Stimulated activated CD4-positive, alpha-beta T cell treated with anti-CD3 and anti-CD28 coated beads, Interleukin-2, amount 100 ng/mL, for 4 hours (primary cell): ENCODE measurements at regions not wholly inside any gene's neighbourhood (a gene's known extent, or its start where the extent isn't known, plus 50 kb on each side); places are given as distances from the start of the nearest gene placed in this dataset.
"Not testable (repeated sequence)": the region's sequence is repeated elsewhere in the genome, so short reads cannot be mapped to it uniquely, and the experiment has no call there.

ENCODE experiments used
- DNase-seq: peaks from one replicate; pipeline ENCODE4 v3.0.0-alpha.2; 2020; ENCODE audit warnings: low read depth

DNA sequence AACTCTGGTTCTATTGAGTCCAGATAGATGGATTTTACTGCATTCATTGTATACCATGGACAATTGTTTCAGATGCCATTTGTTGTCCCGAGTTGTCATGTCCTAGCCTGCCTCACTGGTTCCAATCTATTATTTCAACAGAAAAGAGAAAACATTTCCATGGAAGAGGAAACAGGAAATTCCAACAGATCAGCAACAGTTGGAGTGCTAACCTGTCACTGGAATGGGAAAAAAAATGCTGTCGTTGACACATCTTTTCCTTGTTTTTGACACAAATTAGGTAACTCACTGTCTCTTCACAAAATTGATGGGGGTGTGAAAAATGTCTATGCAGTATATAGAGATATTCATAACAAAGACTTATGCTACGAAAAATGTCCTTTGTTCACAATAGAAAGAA, 432.0 kb upstream of the TBL1XR1 start:
- DNase-seq = no peak

- DNase-seq = no peak
Observed at GRCh38 chr3:177633671-177634207, 436.5 kb upstream of the TBL1XR1 start.

GRCh38 chr3:177635601-177636106, 438.4 kb upstream of the TBL1XR1 start:
- DNase-seq = not testable (repeated sequence)

GRCh38 chr3:177640319-177640965, 443.2 kb upstream of the TBL1XR1 start:
- no peak for DNase-seq

GRCh38 chr3:177641206-177641605, 443.9 kb upstream of the TBL1XR1 start:
- no peak for DNase-seq

GRCh38 chr3:177642042-177642803, 444.9 kb upstream of the TBL1XR1 start:
- DNase-seq = no peak

GRCh38 chr3:177642804-177643125, 445.5 kb upstream of the TBL1XR1 start:
- DNase-seq = no peak

DNA sequence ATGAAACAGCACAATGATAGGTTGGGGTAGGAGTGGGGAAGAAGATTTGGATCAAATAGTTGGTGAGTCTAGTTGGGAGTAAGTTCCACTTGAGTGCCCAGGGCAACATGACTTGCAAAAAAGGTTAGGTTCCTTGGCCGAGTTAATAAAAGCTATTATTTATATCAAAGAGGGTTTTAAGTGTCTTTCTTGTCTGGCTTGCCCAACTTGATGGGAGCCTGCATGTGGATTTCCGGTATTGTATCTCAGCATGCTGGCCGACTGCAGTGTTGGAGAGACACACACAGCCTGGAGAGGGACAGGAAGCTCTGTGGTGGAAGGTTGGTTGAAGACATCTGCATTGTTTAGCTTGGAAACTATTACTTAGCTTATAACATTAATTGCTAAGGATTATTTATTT, 449.5 kb upstream of the TBL1XR1 start:
- DNase-seq = no peak

DNA sequence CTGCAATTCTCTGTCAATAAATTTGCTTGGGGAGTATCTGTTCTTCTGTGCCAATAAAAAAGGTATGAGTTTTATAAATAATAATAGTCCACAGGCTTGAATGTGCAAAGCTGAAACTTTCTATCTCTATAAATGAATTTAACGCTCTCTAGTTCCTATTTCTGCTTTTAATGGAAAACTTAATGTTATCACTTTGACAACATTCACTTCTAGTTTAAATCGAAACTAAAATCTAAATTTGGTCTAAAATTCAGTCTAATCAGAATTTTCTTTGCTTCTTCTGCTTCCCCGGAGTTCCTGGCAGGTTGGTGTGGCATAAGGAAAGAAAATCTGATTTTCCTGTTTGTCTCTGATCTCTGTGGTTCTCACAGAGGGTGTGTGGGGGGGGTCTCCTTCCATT, 450.1 kb upstream of the TBL1XR1 start:
- no peak for DNase-seq

DNA sequence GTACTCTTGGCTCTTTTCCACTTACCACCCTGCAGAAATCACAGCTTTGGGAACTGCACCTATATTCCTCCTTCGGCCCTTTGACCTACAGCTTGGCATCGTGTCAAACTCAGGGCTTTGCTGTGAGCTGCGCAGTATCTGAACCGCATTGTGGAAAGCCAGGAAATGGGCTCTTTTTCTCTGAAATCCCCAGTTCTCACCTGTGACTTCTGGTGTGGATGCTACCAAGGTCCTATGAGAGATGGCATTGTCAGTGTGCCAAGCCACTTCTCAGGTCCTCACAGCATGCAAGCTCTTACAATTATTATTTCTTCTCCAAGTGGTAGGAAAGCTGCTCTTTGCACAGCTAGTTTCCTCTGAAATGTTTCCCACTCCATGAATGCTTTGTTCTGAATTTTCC, 450.6 kb upstream of the TBL1XR1 start:
- DNase-seq = no peak

- no peak for DNase-seq
Observed at GRCh38 chr3:177652556-177653291, 455.4 kb upstream of the TBL1XR1 start.

DNA sequence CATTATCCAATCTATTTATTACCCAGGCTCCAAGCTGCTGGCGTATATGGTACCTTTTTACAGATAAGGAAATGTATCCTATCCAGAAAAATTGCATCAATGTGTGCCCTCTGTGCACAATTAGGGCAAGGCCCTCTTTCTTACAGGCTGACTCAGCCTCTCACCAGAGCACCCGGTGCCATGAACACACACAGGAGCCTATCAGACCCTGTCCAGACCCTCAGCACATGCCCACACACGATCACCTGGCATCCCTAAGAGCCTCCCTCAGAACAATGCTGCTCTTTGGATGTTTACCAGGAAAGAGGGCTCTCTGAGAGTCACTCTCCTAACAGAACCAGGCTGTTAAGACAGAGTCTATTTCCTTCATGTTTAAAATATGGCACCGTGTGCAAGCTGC, 460.0 kb upstream of the TBL1XR1 start:
- no peak for DNase-seq

DNA sequence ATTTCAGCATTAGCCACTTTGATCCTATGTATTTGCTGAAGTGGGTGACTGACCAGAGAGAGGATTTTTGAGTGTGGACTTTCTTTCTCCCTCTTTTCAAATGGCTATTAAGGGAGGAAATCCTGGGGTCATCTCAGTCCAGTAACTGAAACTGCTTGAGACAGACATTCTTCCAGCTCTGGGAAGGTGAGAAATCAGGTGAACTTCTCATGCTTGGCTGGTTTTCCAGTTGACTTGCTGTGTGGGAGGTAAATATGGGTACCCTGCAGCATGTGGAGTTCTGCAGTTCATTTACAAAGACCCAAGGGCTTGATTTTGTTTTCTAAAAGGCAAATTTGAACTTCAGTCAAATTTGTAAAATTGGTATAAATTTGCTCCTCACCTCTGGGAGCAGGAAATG, 461.1 kb upstream of the TBL1XR1 start:
- no peak for DNase-seq

DNA sequence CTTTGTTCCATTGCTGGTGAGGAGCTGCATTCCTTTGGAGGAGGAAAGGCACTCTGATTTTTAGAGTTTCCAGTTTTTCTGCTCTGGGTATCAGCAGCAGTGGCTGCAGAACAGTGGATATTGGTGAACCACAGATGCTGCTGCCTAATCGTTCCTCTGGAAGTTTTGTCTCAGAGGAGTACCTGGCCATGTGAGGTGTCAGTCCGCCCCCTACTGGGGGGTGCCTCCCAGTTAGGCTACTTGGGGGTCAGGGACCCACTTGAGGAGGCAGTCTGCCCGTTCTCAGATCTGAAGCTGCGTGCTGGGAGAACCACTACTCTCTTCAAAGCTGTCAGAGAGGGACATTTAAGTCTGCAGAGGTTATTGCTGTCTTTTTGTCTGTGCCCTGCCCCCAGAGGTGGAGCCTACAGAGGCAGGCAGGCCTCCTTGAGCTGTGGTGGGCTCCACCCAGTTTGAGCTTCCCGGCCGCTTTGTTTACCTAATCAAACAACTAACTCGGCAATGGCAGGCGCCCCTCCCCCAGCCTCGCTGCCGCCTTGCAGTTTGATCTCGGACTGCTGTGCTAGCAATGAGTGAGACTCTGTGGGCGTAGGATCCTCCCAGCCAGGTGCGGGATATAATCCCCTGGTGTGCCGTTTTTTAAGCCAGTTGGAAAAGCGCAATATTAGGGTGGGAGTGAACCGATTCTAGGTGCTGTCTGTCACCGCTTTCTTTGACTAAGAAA, 467.3 kb upstream of the TBL1XR1 start:
- not testable (repeated sequence) for DNase-seq

DNA sequence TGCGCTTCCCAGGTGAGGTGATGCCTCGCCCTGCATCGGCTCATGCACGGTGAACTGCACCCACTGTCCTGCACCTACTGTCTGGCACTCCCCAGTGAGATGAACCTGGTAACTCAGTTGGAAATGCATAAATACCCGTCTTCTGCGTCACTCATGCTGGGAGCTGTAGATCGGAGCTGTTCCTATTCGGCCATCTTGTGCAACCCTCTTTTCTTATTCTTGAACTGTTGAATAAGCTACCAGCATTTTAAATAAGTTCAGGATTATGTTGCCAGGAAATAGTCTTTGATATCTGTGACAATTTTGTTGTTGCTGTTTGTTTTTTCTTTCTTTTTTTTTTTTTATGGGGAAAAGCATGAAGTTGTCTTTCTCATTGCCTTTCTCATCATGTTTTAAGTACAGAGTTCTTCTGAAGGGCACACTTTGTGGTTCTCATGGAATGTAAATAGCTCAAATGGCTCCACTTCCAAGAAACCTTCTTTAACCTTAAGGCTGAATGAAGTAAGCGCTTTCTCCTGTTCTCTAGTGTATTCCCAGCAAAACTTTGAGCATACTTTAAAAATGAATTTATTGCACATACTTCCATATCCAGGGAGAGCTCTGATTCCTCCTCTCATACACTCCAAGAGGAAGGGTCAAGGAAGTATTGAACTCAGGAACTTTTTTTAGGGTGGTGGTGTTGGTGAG, 468.0 kb upstream of the TBL1XR1 start:
- no peak for DNase-seq

DNA sequence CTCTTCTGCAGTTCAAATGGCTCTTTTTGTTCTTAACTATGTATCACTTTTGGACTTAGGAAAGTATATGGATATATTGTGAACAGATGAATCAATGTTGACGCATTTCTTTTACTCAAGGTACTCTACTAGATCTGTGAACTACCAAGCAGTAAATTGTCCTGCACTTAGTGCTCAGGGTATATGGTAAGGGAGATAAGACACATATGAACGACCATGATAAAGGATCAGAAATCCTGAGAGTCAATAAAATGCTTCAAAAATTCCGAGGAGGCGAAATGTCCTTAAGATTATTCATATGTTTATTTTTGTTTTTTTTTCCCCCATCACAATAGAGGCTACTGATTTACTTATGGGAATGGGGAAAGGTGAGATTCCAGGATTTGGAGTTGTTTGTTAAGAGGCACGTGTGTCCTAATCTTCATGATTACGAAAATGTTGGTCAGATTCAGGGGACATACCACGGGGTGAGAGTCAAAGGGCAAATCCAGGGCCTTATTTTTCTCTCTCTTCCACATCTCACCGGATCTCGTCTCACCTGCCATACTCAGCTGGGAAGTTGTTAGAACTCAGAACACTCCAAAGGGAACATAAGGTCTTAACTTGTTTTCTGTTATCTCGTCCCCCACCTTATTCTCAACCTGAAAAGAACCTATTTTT, 475.1 kb upstream of the TBL1XR1 start:
- DNase-seq = no peak

DNA sequence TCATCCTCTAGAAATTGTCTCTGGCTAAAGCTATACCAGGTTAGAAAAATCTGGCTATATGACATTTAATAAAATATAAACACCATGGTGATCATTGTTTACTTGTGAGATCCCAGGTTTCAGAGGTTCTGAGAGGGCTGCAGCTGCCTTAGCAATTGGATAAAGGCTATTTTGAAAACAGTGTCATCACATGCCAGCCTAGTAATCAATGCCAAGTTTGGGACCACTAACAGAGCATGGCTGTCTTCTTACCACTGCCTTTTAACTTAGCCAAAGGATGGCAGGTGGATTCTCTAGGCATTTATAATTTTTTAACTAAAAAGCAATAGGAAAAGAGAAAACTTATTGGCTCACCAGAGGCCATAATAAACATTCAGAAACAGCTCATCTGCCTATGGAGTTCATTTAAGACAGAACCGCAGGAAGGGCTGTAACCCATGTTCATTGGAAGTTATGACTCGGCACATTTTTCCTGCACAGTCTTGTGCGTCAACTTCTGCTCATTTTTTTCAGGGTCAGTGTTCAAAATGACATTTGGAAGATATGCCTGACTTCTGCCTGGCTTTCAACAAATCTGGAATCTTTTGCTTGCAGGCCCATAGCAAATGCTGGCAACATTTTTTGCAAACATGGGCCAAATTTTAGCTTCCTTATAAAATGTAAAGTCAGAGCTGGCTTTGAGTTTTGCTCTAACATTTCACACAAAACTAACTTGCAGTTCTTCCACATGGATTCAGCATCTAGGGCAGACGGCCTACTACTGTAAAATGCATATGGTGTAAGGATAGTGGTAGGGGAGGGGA, 476.0 kb upstream of the TBL1XR1 start:
- no peak for DNase-seq

GRCh38 chr3:177674186-177674585, 476.9 kb upstream of the TBL1XR1 start:
- no peak for DNase-seq

DNA sequence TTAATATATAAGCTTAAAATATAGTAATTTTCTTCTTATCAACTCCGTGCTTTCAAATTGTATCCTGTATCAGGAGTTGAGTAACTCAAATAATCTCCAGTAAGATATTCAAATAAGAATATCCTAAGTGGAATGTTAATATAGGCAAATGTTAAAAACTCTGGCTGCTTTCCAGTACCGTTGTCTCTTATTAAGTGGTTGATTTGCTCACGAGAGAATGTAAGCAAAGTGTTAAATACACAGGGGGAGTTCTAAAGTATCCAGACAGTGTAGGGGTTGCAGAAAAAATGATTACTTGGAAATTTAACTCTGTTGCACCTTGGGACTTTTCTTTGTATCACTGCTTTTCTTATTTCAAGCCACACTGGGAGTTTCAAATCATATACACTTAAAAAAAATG, 478.9 kb upstream of the TBL1XR1 start:
- DNase-seq = no peak

- no peak for DNase-seq
Observed at GRCh38 chr3:177676947-177677587, 479.8 kb upstream of the TBL1XR1 start.
